Karpas-422 (cell line): ENCODE measurements at regions not wholly inside any gene's neighbourhood (a gene's known extent, or its start where the extent isn't known, plus 50 kb on each side); places are given as distances from the start of the nearest gene placed in this dataset.

Experiments used
- DNase-seq: peaks from one replicate; pipeline ENCODE4 v3.0.0-alpha.2; 2015
- H2AFZ ChIP-seq: fragments of 200-600 bp; sonication (generic); 2 replicates; pipeline ENCODE4 v1.6.1; 2014; ENCODE audit warnings: antibody characterized with exemption, low read length, mixed read lengths
- H3K27ac ChIP-seq: fragments of 200-600 bp; sonication (generic); 2 replicates; pipeline ENCODE4 v1.5.1; 2014; ENCODE audit warnings: mild to moderate bottlenecking, low read length, moderate library complexity
- H3K27me3 ChIP-seq: fragments of 200-600 bp; sonication (generic); 2 replicates; pipeline ENCODE4 v1.6.1; 2014; ENCODE audit warnings: low read length, mixed read lengths
- H3K36me3 ChIP-seq: fragments of 200-600 bp; sonication (generic); 2 replicates; pipeline ENCODE4 v1.6.1; 2014; ENCODE audit warnings: low read length, mixed read lengths; ENCODE audit not compliant: insufficient read depth
- H3K4me1 ChIP-seq: fragments of 200-600 bp; sonication (generic); 2 replicates; pipeline ENCODE4 v1.6.1; 2014; ENCODE audit warnings: mild to moderate bottlenecking, low read length, mixed read lengths
- H3K4me2 ChIP-seq: fragments of 200-600 bp; sonication (generic); 2 replicates; pipeline ENCODE4 v1.6.1; 2014; ENCODE audit warnings: low read length, low read depth, mild to moderate bottlenecking; ENCODE audit not compliant: poor library complexity, severe bottlenecking
- H3K4me3 ChIP-seq: fragments of 200-600 bp; sonication (generic); 2 replicates; pipeline ENCODE4 v1.5.1; 2014; ENCODE audit warnings: mild to moderate bottlenecking, antibody characterized with exemption, low read length, mixed read lengths
- H3K79me2 ChIP-seq: fragments of 200-600 bp; sonication (generic); 2 replicates; pipeline ENCODE4 v1.6.1; 2014; ENCODE audit warnings: mild to moderate bottlenecking, low read length, mixed read lengths
- H3K9ac ChIP-seq: fragments of 200-600 bp; sonication (generic); 2 replicates; pipeline ENCODE4 v1.6.0; 2014; ENCODE audit warnings: low read length
- H3K9me2 ChIP-seq: fragments of 200-600 bp; sonication (generic), shearing (Covaris generic); replicated peaks from 2 replicates; pipeline ENCODE4 v1.6.0; 2014; ENCODE audit warnings: mild to moderate bottlenecking, low read length, moderate library complexity; ENCODE audit not compliant: insufficient read depth
- H3K9me3 ChIP-seq: fragments of 300-700, 200-600 bp; sonication (generic); 2 replicates; pipeline ENCODE4 v1.6.1; 2014; ENCODE audit warnings: low read length, mixed read lengths
- H4K20me1 ChIP-seq: fragments of 200-600 bp; sonication (generic); 2 replicates; pipeline ENCODE4 v1.6.1; 2014; ENCODE audit warnings: mild to moderate bottlenecking, antibody characterized with exemption, low read length, low read depth; ENCODE audit not compliant: insufficient read depth

DNA sequence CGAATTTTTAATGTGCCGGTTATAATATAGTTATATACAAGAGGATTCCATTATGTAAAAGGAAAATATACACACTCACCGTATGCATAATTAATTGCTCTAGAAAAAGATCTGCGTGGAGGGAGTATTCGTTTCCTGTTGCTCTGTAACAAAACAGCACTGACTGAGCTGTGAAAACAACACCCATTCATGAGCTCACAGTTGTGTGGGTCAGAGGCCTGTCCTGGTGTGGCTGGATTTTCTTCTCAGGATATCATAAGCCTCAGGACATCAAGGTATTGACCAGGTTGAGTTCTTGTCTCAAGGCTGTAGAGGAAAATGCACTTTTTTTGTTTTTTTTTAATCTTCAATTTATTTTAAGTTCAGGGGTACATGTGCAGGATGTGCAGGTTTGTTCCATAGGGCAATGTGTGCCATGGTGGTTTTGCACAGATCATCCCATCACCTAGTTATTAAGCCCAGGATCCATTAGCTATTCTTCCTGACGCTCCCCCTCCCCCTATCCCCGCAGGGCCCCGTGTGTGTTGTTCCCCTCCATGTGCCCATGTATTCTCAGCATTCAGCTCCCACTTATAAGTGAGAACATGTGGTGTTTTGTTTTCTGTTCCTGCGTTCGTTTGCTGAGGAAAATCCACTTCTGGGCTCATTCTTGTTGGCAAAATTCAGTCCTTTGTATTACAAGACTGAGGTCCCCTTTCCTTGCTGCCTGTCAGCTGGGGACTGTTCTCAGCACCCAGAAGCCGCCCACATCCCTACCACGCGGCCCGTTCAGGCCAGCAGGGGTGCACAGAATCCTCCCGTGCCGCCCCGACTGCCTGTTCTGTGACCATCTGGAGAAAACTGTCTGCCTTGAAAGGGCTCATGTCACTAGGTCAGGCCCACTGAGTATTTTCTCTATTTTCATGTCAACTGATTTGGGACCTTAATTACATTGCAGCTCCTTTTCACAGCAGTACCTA, 87.4 kb upstream of the ERRFI1 start:
- no peak overlapping the region for H3K27ac ChIP-seq
- no peak overlapping the region for H3K4me3 ChIP-seq
- H3K9ac ChIP-seq, result no peak overlapping the region
- H3K9me2 ChIP-seq, result no peaks in the 10 kb centered on the region
- no peaks in the 10 kb centered on the region for H3K4me1 ChIP-seq
- no peak for DNase-seq
- H3K4me2 ChIP-seq, result no peak overlapping the region
- no peaks in the 10 kb centered on the region for H3K79me2 ChIP-seq
- no peaks in the 10 kb centered on the region for H4K20me1 ChIP-seq
- H3K36me3 ChIP-seq, result no peaks in the 10 kb centered on the region
- H2AFZ ChIP-seq, result no peak overlapping the region
- H3K9me3 ChIP-seq, result no peaks in the 10 kb centered on the region
- no peaks in the 10 kb centered on the region for H3K27me3 ChIP-seq

DNA sequence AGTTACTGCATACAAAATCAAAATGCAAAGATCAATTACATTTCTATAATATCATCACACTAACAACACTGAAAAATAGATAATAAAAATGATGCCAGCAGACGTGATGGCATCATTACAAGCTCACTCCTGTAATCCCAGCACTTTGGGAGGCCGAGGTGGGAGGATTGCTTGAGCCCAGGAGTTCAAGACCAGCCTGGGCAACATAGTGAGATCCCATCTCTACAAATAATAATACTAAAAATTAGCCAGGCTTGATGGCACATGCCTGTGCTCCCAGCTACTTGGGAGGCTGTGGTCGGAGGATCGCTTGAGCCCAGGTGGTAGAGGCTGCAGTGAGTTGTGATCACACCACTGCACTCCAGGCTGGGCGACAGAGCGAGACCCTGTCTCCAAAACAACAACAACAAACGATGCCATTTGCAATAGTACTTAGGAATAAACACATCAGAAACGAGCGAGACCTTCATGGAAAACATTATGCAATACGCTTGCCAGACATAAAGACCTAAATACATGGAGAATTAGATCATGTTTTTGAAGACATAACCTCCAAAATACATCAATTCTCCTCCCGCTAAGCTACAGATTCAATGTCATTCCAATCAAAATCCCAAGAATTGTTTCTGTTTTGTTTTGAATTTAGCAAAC, 86.6 kb upstream of the ERRFI1 start:
- H3K36me3 ChIP-seq, result no peaks in the 10 kb centered on the region
- H3K27me3 ChIP-seq, result no peaks in the 10 kb centered on the region
- no peaks in the 10 kb centered on the region for H3K4me1 ChIP-seq
- no peak overlapping the region for H3K9ac ChIP-seq
- no peaks in the 10 kb centered on the region for H4K20me1 ChIP-seq
- H3K79me2 ChIP-seq, result no peaks in the 10 kb centered on the region
- no peak overlapping the region for H3K4me2 ChIP-seq
- no peaks in the 10 kb centered on the region for H3K9me2 ChIP-seq
- no peak overlapping the region for H3K27ac ChIP-seq
- H3K4me3 ChIP-seq, result no peak overlapping the region
- H2AFZ ChIP-seq, result no peak overlapping the region
- DNase-seq, result no peak
- H3K9me3 ChIP-seq, result no peaks in the 10 kb centered on the region

DNA sequence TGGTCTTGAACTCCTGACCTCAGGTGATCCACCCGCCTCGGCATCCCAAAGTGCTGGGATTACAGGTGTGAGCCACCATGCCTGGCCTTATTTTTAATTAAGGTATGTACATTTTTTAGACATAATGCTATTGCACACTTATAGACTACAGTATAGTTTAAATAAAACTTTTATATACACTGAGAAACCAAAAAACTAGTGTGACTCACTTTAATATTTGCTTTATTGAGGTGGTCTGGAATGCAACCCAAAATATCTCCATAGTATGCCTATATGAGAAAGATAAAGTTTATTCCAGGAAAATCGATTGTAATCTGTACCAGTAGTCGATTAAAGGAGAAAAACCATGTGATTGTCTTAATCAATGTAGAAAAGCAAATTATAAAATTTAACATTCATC, 85.5 kb upstream of the ERRFI1 start:
- Histone ChIP-seq H3K4me2 (no peak overlapping the region), H3K4me3 (no peak overlapping the region), H3K36me3 (no peaks in the 10 kb centered on the region), H3K4me1 (no peaks in the 10 kb centered on the region), H4K20me1 (no peaks in the 10 kb centered on the region), H3K9ac (no peak overlapping the region), H3K79me2 (no peaks in the 10 kb centered on the region), H2AFZ (no peak overlapping the region), H3K27ac (no peak overlapping the region), H3K27me3 (no peaks in the 10 kb centered on the region), H3K9me3 (no peaks in the 10 kb centered on the region), H3K9me2 (no peaks in the 10 kb centered on the region)
- no peak for DNase-seq

DNA sequence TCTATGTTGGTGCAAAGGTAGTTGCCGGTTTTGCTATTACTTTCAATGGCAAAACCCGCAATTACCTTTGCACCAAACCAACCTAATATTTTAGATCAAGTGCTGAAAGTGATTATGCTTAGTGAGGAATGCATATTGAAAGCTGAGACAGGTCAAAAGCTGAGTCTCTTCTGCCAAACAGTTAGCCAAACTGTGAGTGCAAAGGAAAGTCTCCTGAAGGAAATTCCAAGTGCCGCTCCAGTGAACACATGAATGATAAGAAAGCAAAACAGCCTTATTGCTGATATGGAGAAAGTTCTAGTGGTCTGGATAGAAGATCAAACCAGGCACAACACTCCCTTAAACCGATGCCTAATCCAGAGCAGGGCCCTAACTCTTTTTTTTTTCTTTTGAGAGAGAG, 83.1 kb upstream of the ERRFI1 start:
- H3K9me3 ChIP-seq, result no peaks in the 10 kb centered on the region
- no peak overlapping the region for H3K4me2 ChIP-seq
- no peaks in the 10 kb centered on the region for H3K79me2 ChIP-seq
- H3K9ac ChIP-seq, result no peak overlapping the region
- no peaks in the 10 kb centered on the region for H3K27me3 ChIP-seq
- no peaks in the 10 kb centered on the region for H4K20me1 ChIP-seq
- H2AFZ ChIP-seq, result no peak overlapping the region
- no peaks in the 10 kb centered on the region for H3K4me1 ChIP-seq
- H3K4me3 ChIP-seq, result no peak overlapping the region
- no peaks in the 10 kb centered on the region for H3K36me3 ChIP-seq
- H3K9me2 ChIP-seq, result no peaks in the 10 kb centered on the region
- DNase-seq, result no peak
- no peak overlapping the region for H3K27ac ChIP-seq

DNA sequence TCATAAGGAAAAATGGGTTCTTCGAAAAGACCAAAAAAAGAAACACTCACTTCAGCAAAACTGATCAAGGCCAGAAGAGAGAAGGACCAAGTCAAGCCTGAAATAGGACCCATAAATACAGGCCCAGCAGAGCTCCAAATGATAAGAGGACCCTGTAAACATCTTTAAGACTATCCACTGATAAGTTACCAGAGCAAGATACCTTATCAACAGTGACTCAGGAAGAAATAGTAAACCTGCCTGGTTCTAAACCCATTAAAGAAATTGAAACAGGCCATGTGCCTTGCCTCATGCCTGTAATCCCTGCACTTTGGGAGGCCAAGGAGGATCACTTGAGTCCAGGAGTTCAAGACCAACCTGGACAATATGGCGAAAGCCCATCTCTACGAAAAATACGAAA, 81.8 kb upstream of the ERRFI1 start:
- Histone ChIP-seq H2AFZ (no peak overlapping the region), H3K4me3 (no peak overlapping the region), H3K79me2 (no peaks in the 10 kb centered on the region), H3K9me2 (no peaks in the 10 kb centered on the region), H3K4me2 (no peak overlapping the region), H3K36me3 (no peaks in the 10 kb centered on the region), H3K4me1 (no peaks in the 10 kb centered on the region), H3K9me3 (no peaks in the 10 kb centered on the region), H3K9ac (no peak overlapping the region), H4K20me1 (no peaks in the 10 kb centered on the region), H3K27me3 (no peaks in the 10 kb centered on the region), H3K27ac (no peak overlapping the region)
- no peak for DNase-seq

DNA sequence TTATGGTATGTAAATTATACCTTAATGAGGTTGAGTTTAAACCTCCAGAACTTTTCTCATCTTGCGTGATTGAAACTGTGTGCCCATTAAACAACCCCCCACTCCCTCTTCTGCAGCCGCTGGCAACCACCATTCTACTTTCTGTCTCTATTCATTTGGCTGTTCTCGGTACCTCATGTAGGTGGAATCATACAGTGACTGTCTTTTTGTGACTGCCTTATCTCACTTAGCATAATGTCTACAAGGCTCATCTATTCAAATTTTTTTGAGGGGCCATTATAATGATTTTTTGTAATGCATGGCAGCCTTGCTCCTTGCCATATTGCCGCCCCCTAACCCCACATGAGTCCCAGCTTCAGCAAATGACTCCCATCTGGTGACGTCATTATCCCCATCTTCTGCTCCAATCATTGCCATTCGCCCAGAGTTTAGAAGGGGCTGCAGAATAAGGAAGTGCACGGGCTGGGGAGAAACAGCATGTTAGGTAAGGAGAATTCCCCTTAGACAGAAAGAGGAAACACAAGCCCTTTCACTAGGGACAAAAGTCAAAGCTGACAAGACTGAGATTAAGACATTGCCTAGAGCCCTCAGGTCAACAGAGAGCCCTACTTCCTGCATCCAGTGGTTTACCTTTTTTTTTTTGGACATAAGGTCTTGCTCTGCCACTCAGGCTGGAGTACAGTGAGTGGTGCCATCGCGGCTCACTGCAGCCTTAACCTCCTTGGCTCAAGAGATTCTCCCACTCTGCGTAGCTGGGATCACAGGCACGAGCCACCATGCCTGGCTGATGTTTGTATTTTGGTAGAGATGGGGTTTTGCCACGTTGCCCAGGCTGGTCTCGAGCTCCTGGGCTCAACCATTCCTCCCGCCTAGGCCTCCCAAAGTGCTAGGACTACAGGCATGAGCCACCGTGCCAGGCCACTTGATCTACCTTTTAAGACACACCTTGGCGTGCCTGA, 78.4 kb upstream of the ERRFI1 start:
- DNase-seq, result no peak
- Histone ChIP-seq H3K36me3 (no peaks in the 10 kb centered on the region), H3K27me3 (no peaks in the 10 kb centered on the region), H3K27ac (no peak overlapping the region), H3K9me2 (no peaks in the 10 kb centered on the region), H4K20me1 (no peaks in the 10 kb centered on the region), H2AFZ (no peak overlapping the region), H3K9ac (no peak overlapping the region), H3K79me2 (no peaks in the 10 kb centered on the region), H3K4me2 (no peak overlapping the region), H3K9me3 (no peaks in the 10 kb centered on the region), H3K4me1 (no peaks in the 10 kb centered on the region), H3K4me3 (no peak overlapping the region)

DNA sequence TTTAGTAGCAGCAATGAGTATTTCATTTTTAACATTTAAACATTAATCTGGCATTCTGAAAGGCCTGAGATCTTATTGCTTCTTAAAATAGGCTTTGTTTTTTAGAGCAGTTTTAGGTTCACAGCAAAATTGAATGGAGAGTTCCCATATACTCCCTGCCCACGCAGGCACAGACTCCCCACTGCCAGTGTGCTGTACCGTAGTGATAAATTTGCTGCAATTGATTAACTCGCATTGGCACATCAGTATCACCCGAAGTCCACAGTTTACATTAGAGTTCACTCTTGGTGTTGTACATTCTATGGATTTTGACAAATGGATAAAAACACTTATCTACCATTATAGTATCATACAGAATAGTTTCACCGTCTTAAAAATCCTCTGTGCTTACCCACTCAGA, 71.8 kb upstream of the ERRFI1 start:
- Histone ChIP-seq H3K27ac (no peak overlapping the region), H3K27me3 (no peaks in the 10 kb centered on the region), H3K4me3 (no peak overlapping the region), H3K4me1 (no peaks in the 10 kb centered on the region; the same call in 1 of the 2 replicates), H3K9me3 (no peaks in the 10 kb centered on the region), H4K20me1 (no peaks in the 10 kb centered on the region), H3K9ac (no peak overlapping the region), H3K36me3 (no peaks in the 10 kb centered on the region), H3K9me2 (no peaks in the 10 kb centered on the region), H2AFZ (no peak overlapping the region), H3K4me2 (no peak overlapping the region), H3K79me2 (no peaks in the 10 kb centered on the region)
- no peak for DNase-seq
